ENCODE measurements at regions not wholly inside any gene's neighbourhood (a gene's known extent, or its start where the extent isn't known, plus 50 kb on each side); places are given as distances from the start of the nearest gene placed in this dataset.

DNA sequence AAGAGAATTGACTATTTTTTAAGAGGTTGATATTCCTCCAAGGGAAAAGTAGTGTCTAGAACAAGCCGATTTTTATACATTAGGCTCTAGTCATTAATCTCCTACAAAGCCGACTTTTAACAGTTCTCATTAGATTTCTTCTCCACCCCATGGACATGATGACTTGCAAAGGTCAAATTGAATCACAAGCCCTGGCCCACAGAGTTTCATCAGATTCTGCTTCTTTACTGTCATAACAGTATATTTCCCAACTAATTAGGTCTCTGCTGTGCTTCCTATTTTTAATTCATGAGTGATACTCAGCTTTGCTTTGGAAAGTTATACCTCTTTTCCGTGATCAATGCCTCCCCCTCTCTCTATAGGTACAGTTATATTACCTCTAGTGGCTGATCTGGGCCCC, 90.6 kb upstream of the ADGRB3 start:
- TF ChIP-seq, protein P1, sequence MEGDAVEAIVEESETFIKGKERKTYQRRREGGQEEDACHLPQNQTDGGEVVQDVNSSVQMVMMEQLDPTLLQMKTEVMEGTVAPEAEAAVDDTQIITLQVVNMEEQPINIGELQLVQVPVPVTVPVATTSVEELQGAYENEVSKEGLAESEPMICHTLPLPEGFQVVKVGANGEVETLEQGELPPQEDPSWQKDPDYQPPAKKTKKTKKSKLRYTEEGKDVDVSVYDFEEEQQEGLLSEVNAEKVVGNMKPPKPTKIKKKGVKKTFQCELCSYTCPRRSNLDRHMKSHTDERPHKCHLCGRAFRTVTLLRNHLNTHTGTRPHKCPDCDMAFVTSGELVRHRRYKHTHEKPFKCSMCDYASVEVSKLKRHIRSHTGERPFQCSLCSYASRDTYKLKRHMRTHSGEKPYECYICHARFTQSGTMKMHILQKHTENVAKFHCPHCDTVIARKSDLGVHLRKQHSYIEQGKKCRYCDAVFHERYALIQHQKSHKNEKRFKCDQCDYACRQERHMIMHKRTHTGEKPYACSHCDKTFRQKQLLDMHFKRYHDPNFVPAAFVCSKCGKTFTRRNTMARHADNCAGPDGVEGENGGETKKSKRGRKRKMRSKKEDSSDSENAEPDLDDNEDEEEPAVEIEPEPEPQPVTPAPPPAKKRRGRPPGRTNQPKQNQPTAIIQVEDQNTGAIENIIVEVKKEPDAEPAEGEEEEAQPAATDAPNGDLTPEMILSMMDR (IDR thresholded peaks at IDR 0.05; ENCODE audit: low read depth, low read length) = no peak
- no peak for TF ChIP-seq EZH2phosphoT487 (IDR thresholded peaks at IDR 0.05; ENCODE audit: low read depth)
